H9 (cell line): ENCODE measurements at regions not wholly inside any gene's neighbourhood (a gene's known extent, or its start where the extent isn't known, plus 50 kb on each side); places are given as distances from the start of the nearest gene placed in this dataset.

Experiments used
- DNase-seq: peaks from one replicate; pipeline ENCODE4 v3.0.0-alpha.2; 2017
- H2AFZ ChIP-seq: one replicate; pipeline ENCODE4 v1.6.1; 2013; ENCODE audit warnings: mild to moderate bottlenecking, low read length, control low read depth, moderate library complexity
- H2AK5ac ChIP-seq: 2 replicates; pipeline ENCODE4 v1.6.1; 2013; ENCODE audit warnings: low read length, control low read depth, mixed read lengths; ENCODE audit not compliant: insufficient read length
- H2BK120ac ChIP-seq: one replicate; pipeline ENCODE4 v1.6.1; 2013; ENCODE audit warnings: low read depth, mild to moderate bottlenecking, low read length, control low read depth, inconsistent platforms; ENCODE audit not compliant: poor library complexity, severe bottlenecking
- H2BK12ac ChIP-seq: 2 replicates; pipeline ENCODE4 v1.6.1; 2013; ENCODE audit warnings: low read length, control low read depth, mixed read lengths, low read depth; ENCODE audit not compliant: insufficient read length
- H2BK15ac ChIP-seq: 2 replicates; pipeline ENCODE4 v1.6.1; 2013; ENCODE audit warnings: low read depth, low read length, control low read depth
- H2BK20ac ChIP-seq: one replicate; pipeline ENCODE4 v1.6.1; 2013; ENCODE audit warnings: low read depth, mild to moderate bottlenecking, low read length, control low read depth, inconsistent platforms; ENCODE audit not compliant: poor library complexity, severe bottlenecking
- H2BK5ac ChIP-seq: 2 replicates; pipeline ENCODE4 v1.6.1; 2013; ENCODE audit warnings: low read length, control low read depth, mixed read lengths; ENCODE audit not compliant: insufficient read length
- H3K14ac ChIP-seq: 2 replicates; pipeline ENCODE4 v1.6.1; 2013; ENCODE audit warnings: low read length, control low read depth; ENCODE audit not compliant: insufficient read depth
- H3K18ac ChIP-seq: 2 replicates; pipeline ENCODE4 v1.6.1; 2013; ENCODE audit warnings: low read depth, mild to moderate bottlenecking, mixed read lengths, low read length, control low read depth; ENCODE audit not compliant: insufficient read length
- H3K23ac ChIP-seq: 2 replicates; pipeline ENCODE4 v1.6.1; 2013; ENCODE audit warnings: low read length, control low read depth, mixed read lengths, low read depth; ENCODE audit not compliant: insufficient read length
- H3K23me2 ChIP-seq: 2 replicates; pipeline ENCODE4 v1.6.1; 2013; ENCODE audit warnings: low read depth, mild to moderate bottlenecking, mixed read lengths, low read length, control low read depth; ENCODE audit not compliant: insufficient read length, poor library complexity, severe bottlenecking
- H3K27ac ChIP-seq: 2 replicates; pipeline ENCODE4 v1.5.1; 2013; ENCODE audit warnings: low read length, control low read depth, mixed read lengths, low read depth; ENCODE audit not compliant: insufficient read length
- H3K27me3 ChIP-seq: 2 replicates; pipeline ENCODE4 v1.6.1; 2013; ENCODE audit warnings: low read length, control low read depth, inconsistent platforms; ENCODE audit not compliant: insufficient read depth
- H3K4ac ChIP-seq: 2 replicates; pipeline ENCODE4 v1.6.1; 2013; ENCODE audit warnings: low read depth, mild to moderate bottlenecking, control low read depth, inconsistent platforms, low read length, moderate library complexity
- H3K4me1 ChIP-seq: 2 replicates; pipeline ENCODE4 v1.6.1; 2013; ENCODE audit warnings: low read length, control low read depth, inconsistent platforms; ENCODE audit not compliant: insufficient read depth
- H3K4me2 ChIP-seq: 2 replicates; pipeline ENCODE4 v1.6.1; 2013; ENCODE audit warnings: low read length, control low read depth, mixed read lengths; ENCODE audit not compliant: insufficient read length, insufficient read depth
- H3K56ac ChIP-seq: 2 replicates; pipeline ENCODE4 v1.6.1; 2013; ENCODE audit warnings: low read depth, mild to moderate bottlenecking, mixed read lengths, low read length, control low read depth; ENCODE audit not compliant: insufficient read length
- H3K79me1 ChIP-seq: 2 replicates; pipeline ENCODE4 v1.6.1; 2013; ENCODE audit warnings: low read depth, mild to moderate bottlenecking, moderate library complexity, low read length, control low read depth, inconsistent platforms; ENCODE audit not compliant: insufficient read depth, poor library complexity, severe bottlenecking
- H3K79me2 ChIP-seq: 2 replicates; pipeline ENCODE4 v1.6.1; 2013; ENCODE audit warnings: low read length, control low read depth, inconsistent platforms; ENCODE audit not compliant: insufficient read depth
- H3K9ac ChIP-seq: 2 replicates; pipeline ENCODE4 v1.6.1; 2013; ENCODE audit warnings: low read length, control low read depth, mixed read lengths; ENCODE audit not compliant: insufficient read length; ENCODE audit errors: extremely low read depth
- H3K9me3 ChIP-seq: one replicate; pipeline ENCODE4 v1.6.1; 2013; ENCODE audit warnings: low read depth, low read length, inconsistent platforms; ENCODE audit not compliant: control insufficient read depth
- H3T11ph ChIP-seq: one replicate; pipeline ENCODE4 v1.6.1; 2013; ENCODE audit warnings: mild to moderate bottlenecking, low read length, control low read depth, inconsistent platforms
- H4K20me1 ChIP-seq: one replicate; pipeline ENCODE4 v1.6.1; 2013; ENCODE audit not compliant: control insufficient read depth, insufficient read length, insufficient read depth
- H4K5ac ChIP-seq: 2 replicates; pipeline ENCODE4 v1.6.1; 2013; ENCODE audit warnings: low read depth, mild to moderate bottlenecking, mixed read lengths, low read length, control low read depth; ENCODE audit not compliant: insufficient read length
- H4K8ac ChIP-seq: replicated peaks from 2 replicates; pipeline ENCODE4 v1.6.1; 2013; ENCODE audit warnings: low read length, control low read depth, mixed read lengths, low read depth; ENCODE audit not compliant: insufficient read length
- H4K91ac ChIP-seq: 2 replicates; pipeline ENCODE4 v1.6.1; 2013; ENCODE audit warnings: low read depth, mild to moderate bottlenecking, moderate library complexity, mixed read lengths, low read length, control low read depth; ENCODE audit not compliant: insufficient read length
- H3K27ac Mint-ChIP-seq, 3 experiments: 2 replicates in 2 of 3; 3 replicates in 1 of 3; pipeline ENCODE4 v1.8.0; 2020 to 2021; ENCODE audit warnings: mixed read lengths in 3 of 3, mild to moderate bottlenecking in 1 of 3, moderate library complexity in 1 of 3
- H3K27me3 Mint-ChIP-seq: 2 replicates; pipeline ENCODE4 v1.8.0; 2021; ENCODE audit warnings: low read depth, mild to moderate bottlenecking, moderate library complexity, mixed read lengths
- H3K36me3 Mint-ChIP-seq, 3 experiments: 2 replicates in 2 of 3; 3 replicates in 1 of 3; pipeline ENCODE4 v1.8.0; 2020 to 2021; ENCODE audit warnings: low read depth in 3 of 3, mixed read lengths in 3 of 3; ENCODE audit not compliant: insufficient read depth in 1 of 3
- H3K4me1 Mint-ChIP-seq, 2 experiments: 2 replicates each; pipeline ENCODE4 v1.8.0; 2020; ENCODE audit warnings: mixed read lengths in 2 of 2
- H3K4me3 Mint-ChIP-seq, 2 experiments: 2 replicates in 1 of 2; 3 replicates in 1 of 2; pipeline ENCODE4 v1.8.0; 2020 to 2021; ENCODE audit warnings: mild to moderate bottlenecking in 2 of 2, mixed read lengths in 2 of 2, moderate library complexity in 1 of 2
- H3K9me3 Mint-ChIP-seq, 2 experiments: 2 replicates in 1 of 2; 3 replicates in 1 of 2; pipeline ENCODE4 v1.8.0; 2020; ENCODE audit warnings: mild to moderate bottlenecking in 2 of 2, mixed read lengths in 2 of 2, moderate library complexity in 1 of 2
- CTCF ChIP-seq: fragments of 200-600 bp; sonication (generic); conservative IDR thresholded peaks from 3 replicates; pipeline ENCODE4 v1.8.0; 2021; ENCODE audit warnings: antibody characterized with exemption, mild to moderate bottlenecking

GRCh38 chrX:123081776-123082175, 102.3 kb upstream of the GRIA3 start:
- Histone ChIP-seq H3K27ac (no peak overlapping the region), H2AFZ (no peak overlapping the region), H4K91ac (no peak overlapping the region), H4K8ac (no peak overlapping the region), H3K23me2 (no peaks in the 10 kb centered on the region), H3K14ac (no peak overlapping the region), H3K27me3 (no peaks in the 10 kb centered on the region), H2BK120ac (no peak overlapping the region), H2BK12ac (no peak overlapping the region), H3K4me1 (peaks cover 3% of the 10 kb centered on the region; the same call in 1 of the 2 replicates), H3K4ac (no peak overlapping the region), H4K5ac (no peak overlapping the region), H2BK20ac (no peak overlapping the region), H3K9me3 (peaks cover 18% of the 10 kb centered on the region), H2BK5ac (no peak overlapping the region), H3K18ac (no peak overlapping the region), H3K9ac (no peak overlapping the region), H3K4me2 (no peak overlapping the region), H4K20me1 (no peaks in the 10 kb centered on the region), H3T11ph (no peak overlapping the region), H3K79me2 (no peaks in the 10 kb centered on the region), H3K79me1 (no peaks in the 10 kb centered on the region), H3K56ac (no peak overlapping the region), H2BK15ac (no peak overlapping the region), H3K23ac (no peak overlapping the region), H2AK5ac (no peak overlapping the region)
- Mint-ChIP-seq H3K36me3 (peaks cover 0 to 7% (median 7%) of the 10 kb centered on the region in 3 experiments; a peak in 3 of 7 replicates), H3K27me3 (peaks cover 1% of the 10 kb centered on the region), H3K4me1 (peaks cover 15 to 17% of the 10 kb centered on the region in 2 experiments), H3K9me3 (peaks cover 11 to 57% of the 10 kb centered on the region in 2 experiments), H3K27ac (no peak overlapping the region), H3K4me3 (no peak overlapping the region)
- no peak for TF ChIP-seq CTCF
- no peak for DNase-seq
